HepG2 (cell line): ENCODE measurements at regions not wholly inside any gene's neighbourhood (a gene's known extent, or its start where the extent isn't known, plus 50 kb on each side); places are given as distances from the start of the nearest gene placed in this dataset.

ENCODE experiments used
- ATAC-seq: fragments of 200-7000 bp; cut with Tn5 transposase; 3 replicates; pipeline ENCODE4 v1.9.1; 2020; ENCODE audit warnings: mild to moderate bottlenecking, moderate library complexity
- BruUV-seq: library from RNA; stranded (reverse); fragments of 400-500 nt; replicated peaks from 2 replicates; lab custom pipeline; 2021; lab: Mats Ljungman, UMichigan
- CTCF ChIA-PET: fragments of 300-600 bp; formaldehyde crosslinking; extraction: SDS; loops from one replicate; lab custom pipeline; 2021; ENCODE audit warnings: low total read pairs, inconsistent platforms, low intra/inter-chr PET ratio; lab: Yijun Ruan, JAX
- POLR2A ChIA-PET: fragments of 350-600 bp; sonication (Branson Sonifier 250); formaldehyde crosslinking; loops from one replicate; lab custom pipeline; 2020; ENCODE audit warnings: antibody characterized with exemption, inconsistent platforms; lab: Yijun Ruan, JAX
- DNase-seq: peaks from one replicate; pipeline ENCODE4 v3.0.0-alpha.2; 2015; ENCODE audit warnings: low spot score
- FAIRE-seq: peaks from 3 replicates; lab custom pipeline; 2011; peaks lifted over from hg19 to GRCh38; lab: Jason Lieb, UNC
- H2AFZ ChIP-seq: one replicate; pipeline ENCODE4 v1.6.1; 2011; ENCODE audit warnings: low read length, inconsistent platforms
- H3K27ac ChIP-seq: fragments of 300-600 bp; 3 replicates; pipeline ENCODE4 v1.8.0; 2011; ENCODE audit warnings: mixed run types, mild to moderate bottlenecking, mixed read lengths, low read length, inconsistent platforms; ENCODE audit not compliant: insufficient read depth; ENCODE audit errors: extremely low read length
- H3K27me3 ChIP-seq, 2 experiments: fragments of 200-600 bp in 1 of 2; 2 replicates in 1 of 2; 3 replicates in 1 of 2; pipeline versions ENCODE4 v1.6.0 to v1.8.0; 2011; ENCODE audit warnings: low read length in 2 of 2, mild to moderate bottlenecking in 2 of 2, moderate library complexity in 2 of 2, inconsistent platforms in 1 of 2; ENCODE audit not compliant: insufficient read depth in 2 of 2, control insufficient read depth in 1 of 2
- H3K36me3 ChIP-seq, 2 experiments: fragments of 200-600 bp in 1 of 2; replicated peaks in 1 of 2; 2 replicates in 1 of 2; 3 replicates in 1 of 2; pipeline versions ENCODE4 v1.5.1 to v1.8.0; 2011; ENCODE audit warnings: low read length in 2 of 2, inconsistent platforms in 1 of 2; ENCODE audit not compliant: insufficient read depth in 2 of 2, control insufficient read depth in 1 of 2
- H3K4me1 ChIP-seq: 2 replicates; pipeline ENCODE4 v1.5.1; 2012; ENCODE audit warnings: low read length, inconsistent platforms; ENCODE audit not compliant: insufficient read depth
- H3K4me2 ChIP-seq: 2 replicates; pipeline ENCODE4 v1.6.0; 2011; ENCODE audit warnings: low read depth, low read length, inconsistent platforms
- H3K4me3 ChIP-seq, 3 experiments: fragments of 200-600 bp in 1 of 3; sonication (generic), shearing (Covaris generic) in 1 of 3; replicated peaks in 1 of 3; 2 replicates each; pipeline ENCODE4 v1.5.1; 2011 to 2016; ENCODE audit warnings: low read length in 3 of 3, inconsistent platforms in 2 of 3, low read depth in 2 of 3, mild to moderate bottlenecking in 2 of 3, control low read depth in 1 of 3, mixed read lengths in 1 of 3; ENCODE audit not compliant: insufficient read depth in 1 of 3
- H3K79me2 ChIP-seq: one replicate; pipeline ENCODE4 v1.6.1; 2011; ENCODE audit warnings: low read length, inconsistent platforms; ENCODE audit not compliant: insufficient read depth
- H3K9ac ChIP-seq: 2 replicates; pipeline ENCODE4 v1.6.0; 2011; ENCODE audit warnings: mild to moderate bottlenecking, low read depth, low read length, inconsistent platforms; ENCODE audit not compliant: insufficient read depth
- H3K9me3 ChIP-seq: 2 replicates; pipeline ENCODE4 v1.5.1; 2012; ENCODE audit warnings: mild to moderate bottlenecking, low read length
- H4K20me1 ChIP-seq: 2 replicates; pipeline ENCODE4 v1.6.0; 2011; ENCODE audit warnings: inconsistent platforms, mild to moderate bottlenecking, low read length, moderate library complexity; ENCODE audit not compliant: insufficient read depth
- CCAR2 ChIP-seq: fragments of 200-400 bp; formaldehyde crosslinking; optimal IDR thresholded peaks from 2 replicates; pipeline ENCODE3; 2018; ENCODE audit warnings: low read depth, mild to moderate bottlenecking, low read length, moderate library complexity
- EP300 ChIP-seq, 3 experiments: sonication (generic) in 1 of 3; formaldehyde crosslinking in 1 of 3; IDR thresholded peaks; 2 replicates each; pipeline versions ENCODE4 v1.5.1 to v1.6.1; 2011 to 2020; ENCODE audit warnings: low read depth in 2 of 3, low read length in 2 of 3, borderline replicate concordance in 1 of 3, improper control_type of control experiment in 1 of 3, mild to moderate bottlenecking in 1 of 3, missing genetic modification reagents in 1 of 3, moderate library complexity in 1 of 3
- MLX ChIP-seq: IDR thresholded peaks from 2 replicates; pipeline ENCODE4 v1.6.1; 2016
- MXI1 ChIP-seq: IDR thresholded peaks from 3 replicates; pipeline ENCODE4 v1.6.1; 2012; ENCODE audit warnings: low read depth, low read length, inconsistent platforms, borderline replicate concordance
- SIN3B ChIP-seq: fragments of 150-350 bp; IDR thresholded peaks from 2 replicates; pipeline ENCODE4 v1.6.1; 2014; ENCODE audit warnings: low read length
- SIX4 ChIP-seq: sonication (generic); formaldehyde crosslinking; IDR thresholded peaks from 2 replicates; pipeline ENCODE4 v1.4.0; 2020; ENCODE audit warnings: missing genetic modification reagents
- ZFP41 ChIP-seq: sonication (generic); formaldehyde crosslinking; IDR thresholded peaks from 2 replicates; pipeline ENCODE4 v1.4.0; 2020; ENCODE audit warnings: mild to moderate bottlenecking, missing genetic modification reagents, borderline replicate concordance
- ZNF556 ChIP-seq: sonication (generic); formaldehyde crosslinking; IDR thresholded peaks from 2 replicates; pipeline ENCODE4 v1.4.0; 2020; ENCODE audit warnings: mild to moderate bottlenecking, missing genetic modification reagents, borderline replicate concordance
- ZNF761 ChIP-seq: sonication (generic); formaldehyde crosslinking; conservative IDR thresholded peaks from 2 replicates; pipeline ENCODE4 v1.4.0; 2020; ENCODE audit warnings: mild to moderate bottlenecking, missing genetic modification reagents
- WGBS: methylation state at CpG from one replicate; pipeline ENCODE4 v1.1.6; 2017; ENCODE audit warnings: low lambda C conversion rate; 5-methylcytosine and 5-hydroxymethylcytosine counted together
- in situ Hi-C: cut with HindIII; loops from 2 replicates; pipeline ENCODE4 v1.10.0; 2017; ENCODE audit warnings: low pct_unique_long_range_greater_than_20kb; ENCODE audit not compliant: extremely low pct_ligation_motif_present
- intact Hi-C: fragments of 100-400 bp; cut with micrococcal nuclease; formaldehyde crosslinking; loops from one replicate; pipeline ENCODE4 v1.10.0; 2022; ENCODE audit not compliant: unreplicated experiment
- TF ChIP-seq, protein P1 (sequence below): sonication (generic); formaldehyde crosslinking; conservative IDR thresholded peaks from 2 replicates; pipeline ENCODE4 v1.4.0; 2020; ENCODE audit warnings: missing genetic modification reagents
- TF ChIP-seq, protein P2 (sequence below): IDR thresholded peaks from 2 replicates; pipeline ENCODE4 v1.6.1; 2016; ENCODE audit warnings: missing compliant biosample characterization, missing genetic modification reagents, borderline replicate concordance
- TF ChIP-seq, protein P3 (sequence below): sonication (generic); formaldehyde crosslinking; IDR thresholded peaks from 2 replicates; pipeline ENCODE4 v1.5.0; 2020; ENCODE audit warnings: missing genetic modification reagents
- TF ChIP-seq, protein P4 (sequence below): sonication (generic); formaldehyde crosslinking; IDR thresholded peaks from 2 replicates; pipeline ENCODE4 v1.4.0; 2020; ENCODE audit warnings: missing genetic modification reagents, mild to moderate bottlenecking, borderline replicate concordance

DNA sequence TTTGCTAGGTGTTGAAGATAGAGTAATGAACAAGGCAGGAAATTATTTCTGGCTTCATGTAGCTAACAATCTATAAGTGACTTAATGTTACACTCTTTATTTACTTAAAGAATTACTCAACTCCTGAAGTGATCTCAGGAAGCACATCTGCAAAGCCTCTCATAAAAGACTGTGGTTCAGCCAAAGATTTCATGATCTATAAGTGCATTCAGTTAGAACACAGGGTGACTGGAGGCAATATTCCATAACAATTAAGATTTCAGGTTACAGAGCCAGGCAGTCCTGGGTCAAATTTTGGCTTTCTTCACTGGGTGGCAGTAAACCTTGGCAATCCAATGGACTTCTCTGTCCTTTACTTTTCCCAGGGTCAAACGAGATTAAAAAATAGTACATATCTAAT lies 204.0 kb downstream of the TPBG start (continued):
- TF ChIP-seq, protein P1, sequence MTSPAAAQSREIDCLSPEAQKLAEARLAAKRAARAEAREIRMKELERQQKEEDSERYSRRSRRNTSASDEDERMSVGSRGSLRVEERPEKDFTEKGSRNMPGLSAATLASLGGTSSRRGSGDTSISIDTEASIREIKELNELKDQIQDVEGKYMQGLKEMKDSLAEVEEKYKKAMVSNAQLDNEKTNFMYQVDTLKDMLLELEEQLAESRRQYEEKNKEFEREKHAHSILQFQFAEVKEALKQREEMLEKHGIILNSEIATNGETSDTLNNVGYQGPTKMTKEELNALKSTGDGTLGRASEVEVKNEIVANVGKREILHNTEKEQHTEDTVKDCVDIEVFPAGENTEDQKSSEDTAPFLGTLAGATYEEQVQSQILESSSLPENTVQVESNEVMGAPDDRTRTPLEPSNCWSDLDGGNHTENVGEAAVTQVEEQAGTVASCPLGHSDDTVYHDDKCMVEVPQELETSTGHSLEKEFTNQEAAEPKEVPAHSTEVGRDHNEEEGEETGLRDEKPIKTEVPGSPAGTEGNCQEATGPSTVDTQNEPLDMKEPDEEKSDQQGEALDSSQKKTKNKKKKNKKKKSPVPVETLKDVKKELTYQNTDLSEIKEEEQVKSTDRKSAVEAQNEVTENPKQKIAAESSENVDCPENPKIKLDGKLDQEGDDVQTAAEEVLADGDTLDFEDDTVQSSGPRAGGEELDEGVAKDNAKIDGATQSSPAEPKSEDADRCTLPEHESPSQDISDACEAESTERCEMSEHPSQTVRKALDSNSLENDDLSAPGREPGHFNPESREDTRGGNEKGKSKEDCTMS (CRISPR knock-in tag) = no peak
- TF ChIP-seq MLX (no peak), CCAR2 (no peak), SIX4 (CRISPR knock-in tag) (no peak)

DNA sequence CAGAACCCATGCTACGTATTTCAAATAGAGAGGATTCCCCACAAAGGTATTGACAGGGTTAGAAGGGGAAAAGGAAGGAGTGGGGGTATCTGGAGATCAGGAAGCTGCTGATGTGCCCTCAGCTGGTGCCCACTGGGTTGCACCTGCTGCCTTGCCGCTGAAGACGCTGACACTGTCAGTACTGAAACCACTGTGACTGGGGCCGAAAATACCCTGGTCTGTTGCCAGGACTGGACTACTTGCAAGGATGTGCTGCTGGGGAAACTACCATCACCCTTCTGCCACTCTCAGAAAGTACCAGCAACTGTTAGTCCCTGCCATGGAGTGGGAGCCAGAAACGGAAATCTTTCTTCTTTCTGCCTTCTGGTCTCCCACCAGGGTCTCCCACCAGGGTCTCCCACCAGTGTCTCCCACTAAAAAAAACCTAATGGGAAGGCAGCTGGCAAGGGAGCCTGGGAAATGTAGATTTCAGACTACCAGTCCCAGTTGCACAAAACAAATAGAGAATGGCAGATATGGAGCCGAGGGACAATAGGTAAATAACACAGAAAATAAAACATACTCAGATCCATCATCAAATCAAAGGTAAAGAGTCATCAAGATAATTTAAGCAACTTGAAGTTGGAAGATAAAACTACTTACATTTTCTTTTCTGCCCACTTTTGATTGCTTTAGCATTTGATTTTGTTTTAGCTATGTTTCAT lies 204.8 kb downstream of the TPBG start:
- intact Hi-C loops (no loop called here), in situ Hi-C loops (no loop called here)
- no peaks in the 10 kb centered on the region for H3K4me1 ChIP-seq
- no peak for ATAC-seq
- H3K9ac ChIP-seq = no peak overlapping the region
- H2AFZ ChIP-seq = no peak overlapping the region
- BruUV-seq = no TSS peak
- H3K4me2 ChIP-seq = no peak overlapping the region
- H3K27me3 ChIP-seq = peaks cover 0 to 4% of the 10 kb centered on the region in 2 experiments; a peak in 1 of 5 replicates
- no peaks in the 10 kb centered on the region for H3K36me3 ChIP-seq
- H3K9me3 ChIP-seq = no peaks in the 10 kb centered on the region
- H3K27ac ChIP-seq = no peak overlapping the region
- WGBS = 15% methylated on average over 4 of the region's 6 CpGs
- ChIA-PET CTCF (no interaction called here), POLR2A (no interaction called here)
- no peak overlapping the region for H3K4me3 ChIP-seq
- FAIRE-seq = no peak
- no peak for DNase-seq
- no peaks in the 10 kb centered on the region for H3K79me2 ChIP-seq
- no peaks in the 10 kb centered on the region for H4K20me1 ChIP-seq
- TF ChIP-seq EP300 (IDR thresholded peaks at IDR 0.05; ENCODE audit: low read depth in 2 of 2, low read length in 2 of 2) (no peak), EP300 (CRISPR knock-in tag; IDR thresholded peaks at IDR 0.05; ENCODE audit: borderline replicate concordance) (no peak), ZNF761 (no peak), ZFP41 (CRISPR knock-in tag) (no peak), SIN3B (no peak), MXI1 (no peak), ZNF556 (CRISPR knock-in tag) (no peak)
- TF ChIP-seq, protein P2, sequence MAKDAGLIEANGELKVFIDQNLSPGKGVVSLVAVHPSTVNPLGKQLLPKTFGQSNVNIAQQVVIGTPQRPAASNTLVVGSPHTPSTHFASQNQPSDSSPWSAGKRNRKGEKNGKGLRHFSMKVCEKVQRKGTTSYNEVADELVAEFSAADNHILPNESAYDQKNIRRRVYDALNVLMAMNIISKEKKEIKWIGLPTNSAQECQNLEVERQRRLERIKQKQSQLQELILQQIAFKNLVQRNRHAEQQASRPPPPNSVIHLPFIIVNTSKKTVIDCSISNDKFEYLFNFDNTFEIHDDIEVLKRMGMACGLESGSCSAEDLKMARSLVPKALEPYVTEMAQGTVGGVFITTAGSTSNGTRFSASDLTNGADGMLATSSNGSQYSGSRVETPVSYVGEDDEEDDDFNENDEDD (CRISPR knock-in tag) = no peak
- TF ChIP-seq, protein P3, sequence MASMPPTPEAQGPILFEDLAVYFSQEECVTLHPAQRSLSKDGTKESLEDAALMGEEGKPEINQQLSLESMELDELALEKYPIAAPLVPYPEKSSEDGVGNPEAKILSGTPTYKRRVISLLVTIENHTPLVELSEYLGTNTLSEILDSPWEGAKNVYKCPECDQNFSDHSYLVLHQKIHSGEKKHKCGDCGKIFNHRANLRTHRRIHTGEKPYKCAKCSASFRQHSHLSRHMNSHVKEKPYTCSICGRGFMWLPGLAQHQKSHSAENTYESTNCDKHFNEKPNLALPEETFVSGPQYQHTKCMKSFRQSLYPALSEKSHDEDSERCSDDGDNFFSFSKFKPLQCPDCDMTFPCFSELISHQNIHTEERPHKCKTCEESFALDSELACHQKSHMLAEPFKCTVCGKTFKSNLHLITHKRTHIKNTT = no peak
- TF ChIP-seq, protein P4, sequence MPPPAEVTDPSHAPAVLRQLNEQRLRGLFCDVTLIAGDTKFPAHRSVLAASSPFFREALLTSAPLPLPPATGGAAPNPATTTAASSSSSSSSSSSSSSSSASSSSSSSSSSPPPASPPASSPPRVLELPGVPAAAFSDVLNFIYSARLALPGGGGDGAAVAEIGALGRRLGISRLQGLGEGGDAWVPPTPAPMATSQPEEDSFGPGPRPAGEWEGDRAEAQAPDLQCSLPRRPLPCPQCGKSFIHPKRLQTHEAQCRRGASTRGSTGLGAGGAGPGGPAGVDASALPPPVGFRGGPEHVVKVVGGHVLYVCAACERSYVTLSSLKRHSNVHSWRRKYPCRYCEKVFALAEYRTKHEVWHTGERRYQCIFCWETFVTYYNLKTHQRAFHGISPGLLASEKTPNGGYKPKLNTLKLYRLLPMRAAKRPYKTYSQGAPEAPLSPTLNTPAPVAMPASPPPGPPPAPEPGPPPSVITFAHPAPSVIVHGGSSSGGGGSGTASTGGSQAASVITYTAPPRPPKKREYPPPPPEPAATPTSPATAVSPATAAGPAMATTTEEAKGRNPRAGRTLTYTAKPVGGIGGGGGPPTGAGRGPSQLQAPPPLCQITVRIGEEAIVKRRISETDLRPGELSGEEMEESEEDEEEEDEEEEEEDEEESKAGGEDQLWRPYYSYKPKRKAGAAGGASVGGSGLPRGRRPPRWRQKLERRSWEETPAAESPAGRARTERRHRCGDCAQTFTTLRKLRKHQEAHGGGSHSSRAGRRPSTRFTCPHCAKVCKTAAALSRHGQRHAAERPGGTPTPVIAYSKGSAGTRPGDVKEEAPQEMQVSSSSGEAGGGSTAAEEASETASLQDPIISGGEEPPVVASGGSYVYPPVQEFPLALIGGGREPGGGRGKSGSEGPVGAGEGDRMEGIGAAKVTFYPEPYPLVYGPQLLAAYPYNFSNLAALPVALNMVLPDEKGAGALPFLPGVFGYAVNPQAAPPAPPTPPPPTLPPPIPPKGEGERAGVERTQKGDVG = no peak
